GM12891 (cell line): ENCODE measurements at regions not wholly inside any gene's neighbourhood (a gene's known extent, or its start where the extent isn't known, plus 50 kb on each side); places are given as distances from the start of the nearest gene placed in this dataset.

Source experiments
- POLR2A ChIP-seq: IDR thresholded peaks from 2 replicates; pipeline ENCODE4 v1.6.1; 2011; ENCODE audit warnings: low read depth, low read length, control low read depth
- SPI1 ChIP-seq: IDR thresholded peaks from 2 replicates; pipeline ENCODE4 v1.6.1; 2011; ENCODE audit warnings: low read depth, low read length, control low read depth
- TAF1 ChIP-seq: IDR thresholded peaks from 2 replicates; pipeline ENCODE4 v1.6.1; 2011; ENCODE audit warnings: low read depth, low read length, control low read depth

GRCh38 chr14:89014569-89014850 is 190.1 kb downstream of the TTC8 start:
- TF ChIP-seq POLR2A (no peak), SPI1 (no peak), TAF1 (no peak)
